CD4-positive, CD25-positive, alpha-beta regulatory T cell (primary cell): ENCODE measurements at regions not wholly inside any gene's neighbourhood (a gene's known extent, or its start where the extent isn't known, plus 50 kb on each side); places are given as distances from the start of the nearest gene placed in this dataset.
"Not testable (repeated sequence)": the region's sequence is repeated elsewhere in the genome, so short reads cannot be mapped to it uniquely, and the experiment has no call there.

ENCODE experiments used
- ATAC-seq, 2 donors: fragments of 150-1000 bp; cut with Tn5 transposase; one replicate each; pipeline ENCODE4 v1.10.0; 2021; ENCODE audit warnings: low read depth in 2 of 2, moderate number of reproducible peaks in 2 of 2, moderate library complexity in 1 of 2
- DNase-seq, 3 donors: peaks; one replicate each; pipeline versions ENCODE4 v3.0.0 to v3.0.0-alpha.2; 2012 to 2022; ENCODE audit warnings: mixed read lengths in 1 of 3
- H3K27ac ChIP-seq: one replicate; pipeline ENCODE4 v1.7.0; 2013; ENCODE audit warnings: mild to moderate bottlenecking, low read length; ENCODE audit not compliant: insufficient read depth, poor library complexity, severe bottlenecking
- H3K27me3 ChIP-seq: one replicate; pipeline ENCODE4 v1.7.0; 2013; ENCODE audit warnings: low read length; ENCODE audit not compliant: control insufficient read depth, insufficient read depth
- H3K36me3 ChIP-seq: one replicate; pipeline ENCODE4 v1.7.0; 2013; ENCODE audit warnings: mild to moderate bottlenecking, low read length, moderate library complexity; ENCODE audit not compliant: control insufficient read depth, insufficient read depth
- H3K4me1 ChIP-seq: 2 replicates; pipeline ENCODE4 v1.7.0; 2013; ENCODE audit warnings: mild to moderate bottlenecking, low read length; ENCODE audit not compliant: insufficient read depth, control insufficient read depth, poor library complexity, severe bottlenecking
- H3K4me3 ChIP-seq: one replicate; pipeline ENCODE4 v1.7.0; 2013; ENCODE audit warnings: low read depth, mild to moderate bottlenecking, low read length, moderate library complexity
- H3K9me3 ChIP-seq, 2 experiments: 1 replicate in 1 of 2; 2 replicates in 1 of 2; pipeline ENCODE4 v1.7.0; 2013; ENCODE audit warnings: low read length in 2 of 2, mild to moderate bottlenecking in 1 of 2, moderate library complexity in 1 of 2; ENCODE audit not compliant: control insufficient read depth in 2 of 2
- H3K27ac Mint-ChIP-seq, 3 donors: one replicate each; pipeline ENCODE4 v1.8.0; 2020 to 2022; ENCODE audit warnings: mild to moderate bottlenecking in 3 of 3, mixed read lengths in 3 of 3, moderate library complexity in 2 of 3
- H3K27me3 Mint-ChIP-seq: one replicate; pipeline ENCODE4 v1.8.0; 2022; ENCODE audit warnings: mild to moderate bottlenecking, mixed read lengths
- H3K36me3 Mint-ChIP-seq: one replicate; pipeline ENCODE4 v1.8.0; 2020; ENCODE audit warnings: mixed read lengths
- H3K4me1 Mint-ChIP-seq, 4 donors: one replicate each; pipeline ENCODE4 v1.8.0; 2020 to 2022; ENCODE audit warnings: mixed read lengths in 4 of 4, mild to moderate bottlenecking in 1 of 4
- H3K4me3 Mint-ChIP-seq, 4 donors: one replicate each; pipeline ENCODE4 v1.8.0; 2020 to 2022; ENCODE audit warnings: mild to moderate bottlenecking in 4 of 4, mixed read lengths in 4 of 4, moderate library complexity in 3 of 4
- H3K9me3 Mint-ChIP-seq, 7 donors: one replicate each; pipeline ENCODE4 v1.8.0; 2020 to 2022; ENCODE audit warnings: mixed read lengths in 7 of 7, mild to moderate bottlenecking in 3 of 7, moderate library complexity in 2 of 7

DNA sequence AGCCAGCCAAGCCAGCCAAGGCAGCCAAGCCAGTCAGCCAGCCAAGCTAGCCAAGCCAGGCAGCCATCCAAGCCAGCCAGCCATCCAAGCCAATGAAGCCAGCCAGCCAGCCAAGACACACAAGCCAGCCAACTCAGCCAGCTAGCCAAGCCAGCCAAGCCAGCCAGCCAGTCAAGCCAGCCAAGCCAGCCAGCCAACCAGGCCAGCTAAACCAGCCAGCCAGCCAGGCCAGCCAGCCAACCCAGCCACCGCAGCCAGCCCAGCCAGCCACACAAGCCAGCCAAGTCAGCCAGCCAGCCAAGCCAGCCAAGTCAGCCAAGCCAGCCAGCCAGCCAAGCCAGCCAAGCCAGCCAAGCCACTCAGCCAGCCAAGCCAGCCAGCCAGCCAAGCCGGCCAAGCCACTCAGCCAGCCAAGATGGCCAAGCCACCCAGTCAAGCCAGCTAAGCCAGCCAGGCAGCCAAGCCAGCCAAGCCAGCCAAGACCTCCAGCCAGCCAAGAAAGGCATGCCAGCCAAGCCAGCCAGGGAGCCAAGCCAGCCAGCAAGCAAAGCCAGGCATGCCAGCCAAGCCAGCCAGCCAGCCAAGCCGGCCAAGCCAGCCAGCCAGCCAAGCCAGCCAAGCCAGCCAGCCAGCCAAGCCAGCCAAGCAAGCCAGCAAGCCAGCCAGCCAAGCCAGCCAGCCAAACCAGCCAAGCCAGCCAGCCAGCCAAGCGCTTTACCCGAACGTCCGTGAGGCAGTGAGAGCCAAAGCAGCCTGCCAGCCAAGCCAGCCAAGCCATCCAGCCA lies 335.7 kb upstream of the PLGLB2 start:
- H3K9me3 Mint-ChIP-seq, H3K27me3 Mint-ChIP-seq, H3K27me3 ChIP-seq, H3K4me3 ChIP-seq, H3K4me1 ChIP-seq, H3K9me3 ChIP-seq, H3K36me3 Mint-ChIP-seq, DNase-seq, H3K27ac ChIP-seq, ATAC-seq, H3K36me3 ChIP-seq, H3K27ac Mint-ChIP-seq, H3K4me3 Mint-ChIP-seq, H3K4me1 Mint-ChIP-seq: not testable (repeated sequence)

DNA sequence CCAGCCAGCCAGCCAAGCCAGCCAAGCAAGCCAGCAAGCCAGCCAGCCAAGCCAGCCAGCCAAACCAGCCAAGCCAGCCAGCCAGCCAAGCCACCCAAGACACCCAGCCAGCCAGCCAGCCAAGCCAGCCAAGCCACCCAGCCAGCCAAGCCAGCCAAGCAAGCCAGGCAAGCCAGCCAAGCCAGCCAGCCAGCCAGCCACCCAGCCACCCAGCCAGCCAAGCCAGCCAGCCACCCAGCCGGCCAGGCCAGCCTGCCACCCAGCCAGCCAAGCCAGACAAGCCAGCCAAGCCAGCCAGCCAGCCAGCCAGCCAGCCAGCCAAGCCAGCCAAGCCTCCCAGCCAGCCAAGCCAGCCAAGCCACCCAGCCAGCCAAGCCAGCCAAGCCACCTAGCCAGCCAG lies 333.6 kb upstream of the PLGLB2 start:
- not testable (repeated sequence) for H3K9me3 ChIP-seq, H3K36me3 Mint-ChIP-seq, H3K27ac ChIP-seq, H3K36me3 ChIP-seq, H3K27me3 ChIP-seq, H3K27ac Mint-ChIP-seq, DNase-seq, ATAC-seq, H3K27me3 Mint-ChIP-seq, H3K4me1 Mint-ChIP-seq, H3K4me1 ChIP-seq, H3K4me3 Mint-ChIP-seq, H3K9me3 Mint-ChIP-seq, H3K4me3 ChIP-seq

DNA sequence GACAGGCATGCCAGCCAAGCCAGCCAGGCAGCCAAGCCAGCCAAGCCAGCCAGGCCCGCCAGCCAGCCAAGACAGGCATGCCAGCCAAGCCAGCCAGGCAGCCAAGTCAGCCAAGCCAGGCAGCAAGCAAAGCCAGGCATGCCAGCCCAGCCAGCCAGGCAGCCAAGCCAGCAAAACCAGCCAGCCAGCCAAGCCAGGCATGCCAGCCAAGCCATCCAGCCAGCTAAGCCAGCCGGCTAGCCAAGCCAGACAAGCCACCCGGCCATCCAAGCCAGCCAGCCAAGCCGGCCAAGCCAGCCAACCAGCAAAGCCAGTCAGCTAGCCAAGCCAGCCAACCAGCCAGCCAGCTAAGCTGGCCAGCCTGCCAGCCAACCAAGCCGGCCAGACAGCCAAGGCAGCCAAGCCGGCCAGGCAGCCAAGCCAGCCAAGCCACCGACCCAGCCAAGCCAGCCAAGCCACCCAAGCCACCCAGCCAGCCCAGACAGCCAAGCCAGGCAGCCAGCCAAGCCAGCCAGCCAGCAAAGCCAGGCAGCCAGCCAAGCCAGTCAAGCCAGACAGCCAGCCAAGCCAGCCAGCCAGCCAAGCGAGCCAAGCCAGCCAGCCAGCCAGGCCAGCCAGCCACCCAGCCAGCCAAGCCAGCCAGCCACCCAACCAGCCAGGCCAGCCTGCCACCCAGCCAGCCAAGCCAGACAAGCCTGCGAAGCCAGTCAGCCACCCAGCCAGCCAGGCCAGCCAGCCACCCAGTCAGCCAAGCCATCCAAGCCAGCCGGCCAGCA lies 332.9 kb upstream of the PLGLB2 start:
- not testable (repeated sequence) for DNase-seq, H3K27me3 ChIP-seq, H3K4me1 ChIP-seq, H3K27ac Mint-ChIP-seq, H3K36me3 ChIP-seq, H3K4me3 ChIP-seq, H3K4me1 Mint-ChIP-seq, H3K27ac ChIP-seq, ATAC-seq, H3K9me3 Mint-ChIP-seq, H3K9me3 ChIP-seq, H3K4me3 Mint-ChIP-seq, H3K36me3 Mint-ChIP-seq, H3K27me3 Mint-ChIP-seq

DNA sequence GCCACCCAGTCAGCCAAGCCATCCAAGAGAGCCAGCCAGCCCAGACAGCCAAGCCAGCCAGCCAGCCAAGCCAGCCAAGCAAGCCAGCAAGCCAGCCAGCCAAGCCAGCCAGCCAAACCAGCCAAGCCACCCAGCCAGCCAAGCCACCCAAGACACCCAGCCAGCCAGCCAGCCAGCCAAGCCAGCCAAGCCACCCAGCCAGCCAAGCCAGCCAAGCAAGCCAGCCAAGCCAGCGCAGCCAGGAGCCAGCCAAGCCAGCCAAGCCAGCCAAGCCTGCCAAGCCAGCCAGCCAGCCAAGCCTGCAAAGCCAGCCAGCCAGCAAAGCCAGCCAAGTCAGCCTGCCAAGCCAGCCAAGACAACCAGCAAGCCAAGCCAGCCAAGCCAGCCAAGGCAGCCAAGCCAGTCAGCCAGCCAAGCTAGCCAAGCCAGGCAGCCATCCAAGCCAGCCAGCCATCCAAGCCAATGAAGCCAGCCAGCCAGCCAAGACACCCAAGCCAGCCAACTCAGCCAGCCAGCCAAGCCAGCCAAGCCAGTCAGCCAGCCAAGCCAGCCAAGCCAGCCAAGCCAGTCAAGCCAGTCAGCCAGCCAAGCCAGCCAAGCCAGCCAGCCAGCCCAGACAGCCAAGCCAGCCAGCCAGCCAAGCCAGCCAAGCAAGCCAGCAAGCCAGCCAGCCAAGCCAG lies 332.2 kb upstream of the PLGLB2 start:
- not testable (repeated sequence) for H3K4me3 Mint-ChIP-seq, H3K27me3 ChIP-seq, H3K9me3 ChIP-seq, H3K27ac Mint-ChIP-seq, H3K36me3 ChIP-seq, H3K27ac ChIP-seq, DNase-seq, H3K27me3 Mint-ChIP-seq, H3K9me3 Mint-ChIP-seq, H3K4me1 ChIP-seq, ATAC-seq, H3K4me1 Mint-ChIP-seq, H3K36me3 Mint-ChIP-seq, H3K4me3 ChIP-seq

DNA sequence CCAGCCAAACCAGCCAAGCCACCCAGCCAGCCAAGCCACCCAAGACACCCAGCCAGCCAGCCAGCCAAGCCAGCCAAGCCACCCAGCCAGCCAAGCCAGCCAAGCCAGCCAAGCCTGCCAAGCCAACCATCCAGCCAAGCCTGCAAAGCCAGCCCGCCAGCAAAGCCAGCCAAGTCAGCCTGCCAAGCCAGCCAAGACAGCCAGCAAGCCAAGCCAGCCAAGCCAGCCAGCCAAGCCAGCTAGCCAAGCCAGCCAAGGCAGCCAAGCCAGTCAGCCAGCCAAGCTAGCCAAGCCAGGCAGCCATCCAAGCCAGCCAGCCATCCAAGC lies 331.7 kb upstream of the PLGLB2 start:
- not testable (repeated sequence) for H3K4me1 Mint-ChIP-seq, ATAC-seq, H3K4me3 ChIP-seq, H3K36me3 Mint-ChIP-seq, DNase-seq, H3K27me3 Mint-ChIP-seq, H3K27ac Mint-ChIP-seq, H3K27me3 ChIP-seq, H3K9me3 Mint-ChIP-seq, H3K4me3 Mint-ChIP-seq, H3K4me1 ChIP-seq, H3K27ac ChIP-seq, H3K9me3 ChIP-seq, H3K36me3 ChIP-seq

DNA sequence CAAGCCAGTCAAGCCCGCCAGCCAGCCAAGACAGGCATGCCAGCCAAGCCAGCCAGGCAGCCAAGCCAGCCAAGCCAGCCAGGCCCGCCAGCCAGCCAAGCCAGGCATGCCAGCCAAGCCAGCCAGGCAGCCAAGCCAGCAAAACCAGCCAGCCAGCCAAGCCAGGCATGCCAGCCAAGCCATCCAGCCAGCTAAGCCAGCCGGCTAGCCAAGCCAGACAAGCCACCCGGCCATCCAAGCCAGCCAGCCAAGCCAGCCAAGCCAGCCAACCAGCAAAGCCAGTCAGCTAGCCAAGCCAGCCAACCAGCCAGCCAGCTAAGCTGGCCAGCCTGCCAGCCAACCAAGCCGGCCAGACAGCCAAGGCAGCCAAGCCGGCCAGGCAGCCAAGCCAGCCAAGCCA lies 330.7 kb upstream of the PLGLB2 start:
- H3K4me3 Mint-ChIP-seq, H3K27me3 ChIP-seq, H3K27ac Mint-ChIP-seq, H3K36me3 ChIP-seq, H3K4me3 ChIP-seq, H3K27me3 Mint-ChIP-seq, H3K27ac ChIP-seq, H3K4me1 ChIP-seq, H3K9me3 ChIP-seq, H3K36me3 Mint-ChIP-seq, H3K9me3 Mint-ChIP-seq, H3K4me1 Mint-ChIP-seq, ATAC-seq, DNase-seq: not testable (repeated sequence)

DNA sequence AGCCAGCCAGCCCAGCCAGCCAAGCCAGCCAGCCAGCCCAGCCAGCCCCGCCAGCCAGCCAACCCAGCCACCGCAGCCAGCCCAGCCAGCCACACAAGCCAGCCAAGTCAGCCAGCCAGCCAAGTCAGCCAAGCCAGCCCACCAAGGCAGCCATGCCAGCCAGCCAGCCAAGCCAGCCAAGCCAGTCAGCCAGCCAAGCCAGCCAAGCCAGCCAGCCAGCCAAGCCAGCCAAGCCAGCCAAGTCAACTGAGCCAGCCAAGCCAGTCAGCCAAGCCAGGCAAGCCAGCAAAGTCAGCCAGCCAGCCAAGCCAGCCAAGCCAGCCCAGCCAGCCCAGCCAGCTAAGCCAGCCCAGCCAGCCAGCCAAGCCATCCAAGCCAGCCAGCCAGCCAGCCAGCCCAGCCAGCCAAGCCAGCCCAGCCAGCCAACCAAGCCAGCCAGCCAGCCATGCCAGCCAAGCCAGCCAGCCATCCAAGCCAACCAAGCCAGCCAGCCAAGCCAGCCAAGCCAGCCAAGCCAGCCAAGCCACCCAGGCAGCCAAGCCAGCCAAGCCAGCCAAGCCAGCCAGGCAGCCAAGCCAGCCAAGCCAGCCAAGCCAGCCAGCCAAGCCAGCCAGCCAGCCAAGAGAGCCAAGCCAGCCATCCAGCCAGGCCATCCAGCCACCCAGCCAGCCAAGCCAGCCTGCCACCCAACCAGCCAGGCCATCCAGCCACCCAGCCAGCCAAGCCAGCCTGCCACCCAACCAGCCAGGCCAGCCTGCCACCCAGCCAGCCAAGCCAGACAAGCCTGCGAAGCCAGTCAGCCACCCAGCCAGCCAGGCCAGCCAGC lies 329.9 kb upstream of the PLGLB2 start:
- not testable (repeated sequence) for ATAC-seq, H3K27ac Mint-ChIP-seq, H3K27me3 Mint-ChIP-seq, H3K4me3 Mint-ChIP-seq, H3K36me3 ChIP-seq, H3K4me3 ChIP-seq, DNase-seq, H3K27me3 ChIP-seq, H3K36me3 Mint-ChIP-seq, H3K4me1 Mint-ChIP-seq, H3K9me3 ChIP-seq, H3K27ac ChIP-seq, H3K4me1 ChIP-seq, H3K9me3 Mint-ChIP-seq
